GM12878 (cell line): ENCODE measurements at regions not wholly inside any gene's neighbourhood (a gene's known extent, or its start where the extent isn't known, plus 50 kb on each side); places are given as distances from the start of the nearest gene placed in this dataset.

ENCODE experiments used
- ATAC-seq: fragments of 200-7000 bp; cut with Tn5 transposase; 3 replicates; pipeline ENCODE4 v1.9.1; 2020; ENCODE audit warnings: mild to moderate bottlenecking, moderate library complexity
- BruUV-seq: library from RNA; stranded (reverse); fragments of 400-500 nt; replicated peaks from 2 replicates; lab custom pipeline; 2021; lab: Mats Ljungman, UMichigan
- CTCF ChIA-PET: fragments of 300-600 bp; sonication (Branson Sonifier 250); formaldehyde crosslinking; extraction: SDS; loops from one replicate; lab custom pipeline; 2021; ENCODE audit warnings: inconsistent platforms; lab: Yijun Ruan, JAX
- POLR2A ChIA-PET: fragments of 350-600 bp; formaldehyde crosslinking; extraction: SDS; loops from one replicate; lab custom pipeline; 2021; ENCODE audit warnings: inconsistent platforms; lab: Charles Lee
- RAD21 ChIA-PET: fragments of 300-600 bp; sonication (Branson Sonifier 250); formaldehyde crosslinking; loops from one replicate; lab custom pipeline; 2023; ENCODE audit warnings: antibody characterized with exemption; ENCODE audit not compliant: unreplicated experiment; lab: Charles Lee
- SMC1A ChIA-PET: fragments of 300-600 bp; sonication (Branson Sonifier 250); formaldehyde crosslinking; loops from one replicate; lab custom pipeline; 2023; ENCODE audit not compliant: unreplicated experiment, uncharacterized antibody; lab: Charles Lee
- DNase-seq: peaks from one replicate; pipeline ENCODE4 v3.0.0-alpha.2; 2011; ENCODE audit warnings: low read depth, low spot score
- FAIRE-seq: peaks from 3 replicates; lab custom pipeline; 2011; peaks lifted over from hg19 to GRCh38; lab: Jason Lieb, UNC
- H2AFZ ChIP-seq: 2 replicates; pipeline ENCODE4 v1.6.0; 2011; ENCODE audit warnings: low read depth, low read length, control low read depth; ENCODE audit not compliant: control insufficient read depth
- H3K27ac ChIP-seq: 2 replicates; pipeline ENCODE4 v1.5.1; 2011; ENCODE audit warnings: control low read depth; ENCODE audit not compliant: control insufficient read depth, insufficient read depth
- H3K27me3 ChIP-seq, 2 experiments: replicated peaks in 1 of 2; 2 replicates each; pipeline versions ENCODE4 v1.6.0 to v1.6.1; 2011; ENCODE audit warnings: low read length in 1 of 2; ENCODE audit not compliant: control insufficient read depth in 2 of 2, insufficient read depth in 2 of 2
- H3K36me3 ChIP-seq, 2 experiments: 2 replicates each; pipeline ENCODE4 v1.5.1; 2011; ENCODE audit warnings: low read length in 1 of 2; ENCODE audit not compliant: control insufficient read depth in 2 of 2, insufficient read depth in 2 of 2
- H3K4me1 ChIP-seq: 2 replicates; pipeline ENCODE4 v1.6.1; 2011; ENCODE audit warnings: mild to moderate bottlenecking, low read length, moderate library complexity, mixed read lengths; ENCODE audit not compliant: control insufficient read depth, insufficient read depth
- H3K4me2 ChIP-seq: 2 replicates; pipeline ENCODE4 v1.6.0; 2011; ENCODE audit warnings: control low read depth; ENCODE audit not compliant: control insufficient read depth, insufficient read depth
- H3K4me3 ChIP-seq: fragments of 200-600 bp; sonication (generic); 2 replicates; pipeline ENCODE4 v1.5.1; 2016
- H3K79me2 ChIP-seq: 2 replicates; pipeline ENCODE4 v1.6.0; 2011; ENCODE audit warnings: low read length; ENCODE audit not compliant: control insufficient read depth, insufficient read depth
- H3K9ac ChIP-seq: 2 replicates; pipeline ENCODE4 v1.8.0; 2011; ENCODE audit warnings: low read length, control low read depth, mixed read lengths; ENCODE audit not compliant: control insufficient read depth, insufficient read depth
- H3K9me3 ChIP-seq: replicated peaks from 3 replicates; pipeline ENCODE4 v1.5.1; 2011; ENCODE audit warnings: mild to moderate bottlenecking, low read length; ENCODE audit not compliant: control insufficient read depth, insufficient read depth
- H4K20me1 ChIP-seq: 2 replicates; pipeline ENCODE4 v1.6.0; 2011; ENCODE audit not compliant: control insufficient read depth, insufficient read depth
- ZBTB11 ChIP-seq: fragments of 450-650 bp; formaldehyde crosslinking; IDR thresholded peaks from 2 replicates; pipeline ENCODE4 v1.5.0; 2022; ENCODE audit warnings: mild to moderate bottlenecking, missing genetic modification characterization
- ZBTB33 ChIP-seq: fragments of 450-650 bp; IDR thresholded peaks from 2 replicates; pipeline ENCODE4 v1.6.1; 2017; ENCODE audit warnings: mild to moderate bottlenecking
- ZNF274 ChIP-seq: IDR thresholded peaks from one replicate; pipeline ENCODE4 v1.8.0; 2011; ENCODE audit not compliant: insufficient read length, insufficient read depth
- WGBS: methylation state at CpG from one replicate; pipeline ENCODE4 v1.1.6; 2016; ENCODE audit warnings: low lambda C conversion rate; ENCODE audit not compliant: insufficient replicate concordance, insufficient coverage; ENCODE audit errors: missing lambda C conversion rate; 5-methylcytosine and 5-hydroxymethylcytosine counted together
- in situ Hi-C: fragments of 300-500 bp; cut with MboI; formaldehyde crosslinking; loops from 9 replicates; pipeline ENCODE4 v1.14.3; 2018; ENCODE audit warnings: mixed read lengths
- intact Hi-C: fragments of 100-400 bp; cut with micrococcal nuclease; formaldehyde crosslinking; loops from one replicate; pipeline ENCODE4 v1.14.2; 2022; ENCODE audit not compliant: unreplicated experiment

- RAD21 ChIA-PET = no interaction called here
- WGBS = 50% methylated on average over 14 of the region's 14 CpGs
- no peak for ATAC-seq
- in situ Hi-C loops = no loop called here
- no TSS peak for BruUV-seq
- TF ChIP-seq ZBTB11 (CRISPR knock-in tag) (no peak), ZNF274 (no peak)
- DNase-seq = no peak
- Histone ChIP-seq H3K79me2 (no peaks in the 10 kb centered on the region), H3K36me3 (no peaks in the 10 kb centered on the region), H3K9me3 (no peaks in the 10 kb centered on the region), H3K27me3 (no peaks in the 10 kb centered on the region), H3K4me2 (no peak overlapping the region), H3K9ac (no peak overlapping the region), H3K4me3 (no peak overlapping the region), H4K20me1 (no peaks in the 10 kb centered on the region), H3K4me1 (no peaks in the 10 kb centered on the region), H2AFZ (no peak overlapping the region), H3K27ac (no peak overlapping the region)
- CTCF ChIA-PET = no interaction called here
- POLR2A ChIA-PET = no interaction called here
- no peak for FAIRE-seq
- SMC1A ChIA-PET = no interaction called here
- intact Hi-C loops = no loop called here
Measured at GRCh38 chr14:101031186-101031585, 127.7 kb upstream of the RTL1 start.

- no peak for TF ChIP-seq ZBTB33
- Histone ChIP-seq H3K79me2 (no peaks in the 10 kb centered on the region), H4K20me1 (no peaks in the 10 kb centered on the region), H3K4me1 (no peaks in the 10 kb centered on the region), H3K27me3 (no peaks in the 10 kb centered on the region), H2AFZ (no peak overlapping the region), H3K9me3 (no peaks in the 10 kb centered on the region), H3K9ac (no peak overlapping the region), H3K27ac (no peak overlapping the region), H3K4me3 (no peak overlapping the region), H3K36me3 (no peaks in the 10 kb centered on the region), H3K4me2 (no peak overlapping the region)
- DNase-seq (no peak), FAIRE-seq (no peak), ATAC-seq (no peak)
- RAD21 ChIA-PET = no interaction called here
- SMC1A ChIA-PET = no interaction called here
- WGBS = 60% methylated on average over 17 of the region's 17 CpGs
- in situ Hi-C loops = no loop called here
- POLR2A ChIA-PET = no interaction called here
- intact Hi-C loops = no loop called here
- no TSS peak for BruUV-seq
- CTCF ChIA-PET = no interaction called here
Measured at GRCh38 chr14:101031721-101032120, 128.2 kb upstream of the RTL1 start.
